ENCODE measurements at regions not wholly inside any gene's neighbourhood (a gene's known extent, or its start where the extent isn't known, plus 50 kb on each side); places are given as distances from the start of the nearest gene placed in this dataset.

- H3K27me3 ChIP-seq, result no peaks in the 10 kb centered on the region
- no peak overlapping the region for H3K4me3 ChIP-seq
- intact Hi-C loops (cut with DNase I), result no loop called here
- TF ChIP-seq, protein P1, sequence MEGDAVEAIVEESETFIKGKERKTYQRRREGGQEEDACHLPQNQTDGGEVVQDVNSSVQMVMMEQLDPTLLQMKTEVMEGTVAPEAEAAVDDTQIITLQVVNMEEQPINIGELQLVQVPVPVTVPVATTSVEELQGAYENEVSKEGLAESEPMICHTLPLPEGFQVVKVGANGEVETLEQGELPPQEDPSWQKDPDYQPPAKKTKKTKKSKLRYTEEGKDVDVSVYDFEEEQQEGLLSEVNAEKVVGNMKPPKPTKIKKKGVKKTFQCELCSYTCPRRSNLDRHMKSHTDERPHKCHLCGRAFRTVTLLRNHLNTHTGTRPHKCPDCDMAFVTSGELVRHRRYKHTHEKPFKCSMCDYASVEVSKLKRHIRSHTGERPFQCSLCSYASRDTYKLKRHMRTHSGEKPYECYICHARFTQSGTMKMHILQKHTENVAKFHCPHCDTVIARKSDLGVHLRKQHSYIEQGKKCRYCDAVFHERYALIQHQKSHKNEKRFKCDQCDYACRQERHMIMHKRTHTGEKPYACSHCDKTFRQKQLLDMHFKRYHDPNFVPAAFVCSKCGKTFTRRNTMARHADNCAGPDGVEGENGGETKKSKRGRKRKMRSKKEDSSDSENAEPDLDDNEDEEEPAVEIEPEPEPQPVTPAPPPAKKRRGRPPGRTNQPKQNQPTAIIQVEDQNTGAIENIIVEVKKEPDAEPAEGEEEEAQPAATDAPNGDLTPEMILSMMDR (IDR thresholded peaks at IDR 0.05), result no peak
- ATAC-seq, result no peak
- no peaks in the 10 kb centered on the region for H3K4me1 ChIP-seq
- no peak for DNase-seq
- H3K9me3 ChIP-seq, result no peaks in the 10 kb centered on the region
- H3K27ac ChIP-seq, result no peak overlapping the region
- no peaks in the 10 kb centered on the region for H3K36me3 ChIP-seq
These were observed 64.5 kb upstream of the CADPS start for GRCh38 chr3:62939707-62940106.

- Histone ChIP-seq H3K27ac (no peak overlapping the region), H3K9me3 (no peaks in the 10 kb centered on the region), H3K4me1 (no peaks in the 10 kb centered on the region), H3K36me3 (no peaks in the 10 kb centered on the region), H3K27me3 (no peaks in the 10 kb centered on the region), H3K4me3 (no peak overlapping the region)
- ATAC-seq (no peak), DNase-seq (no peak)
- intact Hi-C loops (cut with DNase I), result no loop called here
- TF ChIP-seq, protein P1 (IDR thresholded peaks at IDR 0.05), result no peak
These were observed 65.8 kb upstream of the CADPS start for GRCh38 chr3:62940771-62941563.

DNA sequence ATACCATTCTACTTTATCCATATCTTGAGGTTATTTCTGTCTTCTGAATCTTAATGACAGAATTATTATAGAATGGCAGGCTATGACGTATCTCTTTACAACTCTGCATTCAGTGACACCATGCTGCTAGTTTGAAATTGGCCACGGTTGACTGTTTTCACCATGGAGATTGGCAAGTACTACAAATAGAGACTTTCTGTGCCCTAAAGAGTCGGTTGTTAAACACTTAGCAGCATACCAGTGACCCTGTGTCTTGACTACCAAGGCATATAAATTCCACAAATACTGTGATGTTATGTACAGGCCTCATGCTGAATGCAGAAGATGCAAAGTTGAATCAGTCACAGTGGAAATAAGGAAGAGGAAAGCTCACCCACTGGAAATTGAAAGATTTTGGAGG is 67.0 kb upstream of the CADPS start:
- Histone ChIP-seq H3K27me3 (no peaks in the 10 kb centered on the region), H3K27ac (no peak overlapping the region), H3K36me3 (no peaks in the 10 kb centered on the region), H3K4me1 (no peaks in the 10 kb centered on the region), H3K9me3 (no peaks in the 10 kb centered on the region), H3K4me3 (no peak overlapping the region)
- intact Hi-C loops (cut with DNase I), result no loop called here
- DNase-seq, result no peak
- TF ChIP-seq, protein P1 (IDR thresholded peaks at IDR 0.05), result no peak
- no peak for ATAC-seq

- no peak overlapping the region for H3K27ac ChIP-seq
- TF ChIP-seq, protein P1 (IDR thresholded peaks at IDR 0.05), result no peak
- no peaks in the 10 kb centered on the region for H3K27me3 ChIP-seq
- DNase-seq, result no peak
- intact Hi-C loops (cut with DNase I), result no loop called here
- no peak overlapping the region for H3K4me3 ChIP-seq
- no peak for ATAC-seq
- H3K4me1 ChIP-seq, result no peaks in the 10 kb centered on the region
- H3K36me3 ChIP-seq, result no peaks in the 10 kb centered on the region
- no peaks in the 10 kb centered on the region for H3K9me3 ChIP-seq
These were observed 67.5 kb upstream of the CADPS start for GRCh38 chr3:62942764-62943163.

DNA sequence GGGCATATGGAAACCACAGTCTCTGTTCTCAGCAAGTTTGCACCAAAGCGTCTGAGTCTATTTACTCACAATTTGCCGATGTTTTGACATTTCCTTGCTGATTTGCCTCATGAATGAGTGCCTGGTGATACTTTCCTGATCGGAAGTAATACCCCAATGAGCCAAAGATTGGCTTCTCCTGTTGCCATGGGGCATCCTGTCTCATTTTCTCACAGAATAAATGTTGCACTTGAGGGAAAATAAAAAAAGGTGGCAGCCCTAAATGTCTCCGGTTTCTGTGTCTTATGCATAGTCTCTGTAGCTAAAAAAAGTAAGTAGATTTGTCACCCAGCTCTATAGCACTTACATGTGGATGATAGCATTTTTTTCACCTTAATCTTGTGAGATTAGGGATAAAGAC is 73.7 kb upstream of the CADPS start:
- H3K4me1 ChIP-seq, result no peaks in the 10 kb centered on the region
- no peak overlapping the region for H3K27ac ChIP-seq
- DNase-seq (no peak), ATAC-seq (no peak)
- no peaks in the 10 kb centered on the region for H3K27me3 ChIP-seq
- intact Hi-C loops (cut with DNase I), result no loop called here
- no peaks in the 10 kb centered on the region for H3K36me3 ChIP-seq
- no peaks in the 10 kb centered on the region for H3K9me3 ChIP-seq
- TF ChIP-seq, protein P1 (IDR thresholded peaks at IDR 0.05), result no peak
- H3K4me3 ChIP-seq, result no peak overlapping the region
